ENCODE measurements at regions not wholly inside any gene's neighbourhood (a gene's known extent, or its start where the extent isn't known, plus 50 kb on each side); places are given as distances from the start of the nearest gene placed in this dataset.

DNA sequence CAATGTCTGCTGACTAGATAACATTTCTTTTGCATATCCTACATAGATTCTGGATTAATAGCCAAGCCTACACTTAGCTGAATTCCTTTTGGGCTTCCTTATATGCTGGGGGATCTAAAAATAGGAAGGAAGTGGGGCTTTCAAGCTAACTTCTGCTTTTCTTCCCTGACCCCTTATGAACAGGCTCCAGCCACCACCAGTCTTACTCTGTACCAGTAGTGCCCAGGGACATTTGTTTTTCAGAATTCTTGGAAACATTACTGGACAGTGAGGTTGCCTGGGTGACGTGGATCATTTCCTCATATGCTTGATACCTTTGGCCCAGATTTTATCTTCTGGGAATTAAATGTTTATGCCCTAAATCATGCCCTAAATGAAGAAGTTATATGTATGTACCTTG lies 55.9 kb upstream of the SRRM4 start:
- no peak for FAIRE-seq
- Histone ChIP-seq H3K9me3 (replicated peaks; ENCODE audit: control insufficient read depth, insufficient read depth, low read depth, low read length) (no peaks in the 10 kb centered on the region), H2AFZ (ENCODE audit: low read depth, low read length) (no peak overlapping the region), H3K27ac (ENCODE audit: extremely low read depth, low read depth, low read length) (no peak overlapping the region), H3K36me3 (ENCODE audit: control insufficient read depth, insufficient read depth, low read length) (no peaks in the 10 kb centered on the region), H3K27me3 (ENCODE audit: control insufficient read depth in 2 of 2, insufficient read depth in 2 of 2, low read length in 2 of 2) (no peaks in the 10 kb centered on the region), H3K9ac (ENCODE audit: insufficient read depth in 1 of 2, low read depth in 2 of 2, low read length in 2 of 2) (no peak overlapping the region), H3K4me3 (no peak overlapping the region), H3K4me2 (ENCODE audit: insufficient read depth, low read length) (no peak overlapping the region), H3K79me2 (ENCODE audit: control insufficient read depth, insufficient read depth, low read length) (no peaks in the 10 kb centered on the region), H4K20me1 (replicated peaks; ENCODE audit: control insufficient read depth, insufficient read depth, low read length) (no peaks in the 10 kb centered on the region; the same call in 1 of the 2 replicates), H3K4me1 (replicated peaks in 1 of 2; ENCODE audit: control insufficient read depth in 2 of 2, insufficient read depth in 2 of 2, low read length in 2 of 2) (no peaks in the 10 kb centered on the region), H3K9me1 (ENCODE audit: control insufficient read depth, insufficient read depth, low read length) (no peaks in the 10 kb centered on the region)
- no peak for DNase-seq (ENCODE audit: extremely low read depth in 1 of 4, low spot score in 3 of 4)
- no peak for ATAC-seq
- BruUV-seq (replicated peaks): no TSS peak
- intact Hi-C loops (cut with micrococcal nuclease) (no loop called here), in situ Hi-C loops (cut with MboI) (no loop called here)
- WGBS (ENCODE audit: insufficient coverage, low coverage, missing lambda C conversion rate): 0% methylated on average over 1 of the region's 1 CpG
- ChIA-PET CTCF (ENCODE audit: low intra/inter-chr PET ratio) (no interaction called here), POLR2A (interaction anchor here (1.0 kb wide), 1 partner anchor 10 kb away, joined by 4 read pairs; no protein-coding TSS in a partner anchor)
- TF ChIP-seq SPI1 (IDR thresholded peaks at IDR 0.05; ENCODE audit: borderline replicate concordance, low read depth, low read length) (0 out of 2 replicates have a peak, but pooled peaks have one; percentile 10), ZNF766 (CRISPR knock-in tag; conservative IDR thresholded peaks at IDR 0.05) (no peak), RBM15 (IDR thresholded peaks at IDR 0.05; ENCODE audit: insufficient read depth, low read length) (no peak), NCOR1 (IDR thresholded peaks at IDR 0.05) (no peak)
- TF ChIP-seq, protein P1, sequence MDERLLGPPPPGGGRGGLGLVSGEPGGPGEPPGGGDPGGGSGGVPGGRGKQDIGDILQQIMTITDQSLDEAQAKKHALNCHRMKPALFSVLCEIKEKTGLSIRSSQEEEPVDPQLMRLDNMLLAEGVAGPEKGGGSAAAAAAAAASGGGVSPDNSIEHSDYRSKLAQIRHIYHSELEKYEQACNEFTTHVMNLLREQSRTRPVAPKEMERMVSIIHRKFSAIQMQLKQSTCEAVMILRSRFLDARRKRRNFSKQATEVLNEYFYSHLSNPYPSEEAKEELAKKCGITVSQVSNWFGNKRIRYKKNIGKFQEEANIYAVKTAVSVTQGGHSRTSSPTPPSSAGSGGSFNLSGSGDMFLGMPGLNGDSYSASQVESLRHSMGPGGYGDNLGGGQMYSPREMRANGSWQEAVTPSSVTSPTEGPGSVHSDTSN (CRISPR knock-in tag; IDR thresholded peaks at IDR 0.05; ENCODE audit: low read depth): no peak
- TF ChIP-seq, protein P1 (tag; conservative IDR thresholded peaks at IDR 0.05; ENCODE audit: low read depth): no peak
